ENCODE measurements at regions not wholly inside any gene's neighbourhood (a gene's known extent, or its start where the extent isn't known, plus 50 kb on each side); places are given as distances from the start of the nearest gene placed in this dataset.
"Not testable (repeated sequence)": the region's sequence is repeated elsewhere in the genome, so short reads cannot be mapped to it uniquely, and the experiment has no call there.

DNA sequence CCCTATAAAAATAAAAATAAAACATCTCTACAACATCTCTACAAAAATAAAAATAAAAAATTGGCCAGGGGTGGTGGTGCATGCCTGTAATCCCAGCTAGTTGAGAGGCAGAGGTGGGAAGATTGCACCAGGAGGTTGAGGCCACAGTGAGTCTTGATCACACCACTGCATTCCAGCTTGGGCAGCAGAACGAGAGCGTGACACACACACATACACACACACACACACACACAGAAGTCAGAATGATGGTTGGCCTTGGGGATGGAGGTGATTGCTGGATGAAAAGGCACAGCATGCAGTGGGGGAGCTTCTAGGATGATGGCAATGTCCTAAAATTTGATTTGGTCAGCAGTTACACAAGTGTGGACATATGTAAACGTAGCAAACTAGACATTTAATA is 69.7 kb upstream of the SOD1 start:
- no peak for ATAC-seq
- Mint-ChIP-seq H3K36me3 (no peaks in the 10 kb centered on the region), H3K4me3 (no peak overlapping the region), H3K4me1 (0 out of 2 replicates have a peak, but pooled peaks cover 3% of the 10 kb centered on the region), H3K27me3 (ENCODE audit: low read depth) (no peaks in the 10 kb centered on the region), H3K9me3 (no peaks in the 10 kb centered on the region), H3K27ac (no peak overlapping the region)
- ChIA-PET CTCF (interaction anchor here (1.2 kb wide), 1 partner anchor 132 kb away, joined by 3 read pairs; no protein-coding TSS in a partner anchor), POLR2A (no interaction called here)
- TF ChIP-seq TP53 (CRISPR knock-in tag; IDR thresholded peaks at IDR 0.05) (no peak), SMAD3 (CRISPR knock-in tag; IDR thresholded peaks at IDR 0.05; ENCODE audit: borderline replicate concordance) (no peak), NR2C2 (CRISPR knock-in tag; IDR thresholded peaks at IDR 0.05) (no peak), ESRRA (CRISPR knock-in tag; IDR thresholded peaks at IDR 0.05; ENCODE audit: borderline replicate concordance) (no peak), ZNF423 (CRISPR knock-in tag; IDR thresholded peaks at IDR 0.05) (no peak), EMX1 (CRISPR knock-in tag; IDR thresholded peaks at IDR 0.05) (no peak), TCF7 (CRISPR knock-in tag; IDR thresholded peaks at IDR 0.05; ENCODE audit: low read depth) (no peak)
- no peak for DNase-seq (ENCODE audit: low spot score)

DNA sequence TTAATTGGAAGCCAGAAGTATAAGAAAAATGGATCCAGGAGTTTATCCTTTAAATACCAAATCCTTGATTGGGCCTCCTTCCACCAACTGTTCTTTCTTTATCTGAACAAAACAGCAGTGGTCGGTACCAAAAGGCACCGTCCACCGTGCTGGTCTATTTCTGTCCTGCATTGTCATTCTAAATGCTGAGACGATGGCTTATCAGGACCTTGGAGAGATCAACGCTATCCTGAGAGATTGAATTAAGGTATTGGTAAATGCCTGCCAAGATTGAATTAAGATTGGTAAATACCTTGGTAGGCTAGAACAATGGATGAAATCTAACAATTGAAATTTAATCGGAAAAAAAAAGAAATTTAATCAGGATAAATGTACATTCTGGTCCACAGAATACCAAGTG is 73.4 kb upstream of the SOD1 start:
- Mint-ChIP-seq H3K4me3 (no peak overlapping the region), H3K27me3 (ENCODE audit: low read depth) (no peaks in the 10 kb centered on the region), H3K27ac (no peak overlapping the region), H3K9me3 (no peaks in the 10 kb centered on the region), H3K4me1 (0 out of 2 replicates have a peak, but pooled peaks cover 12% of the 10 kb centered on the region), H3K36me3 (no peaks in the 10 kb centered on the region)
- ChIA-PET POLR2A (no interaction called here), CTCF (no interaction called here)
- TF ChIP-seq TCF7 (CRISPR knock-in tag; IDR thresholded peaks at IDR 0.05; ENCODE audit: low read depth) (no peak), KAT7 (CRISPR knock-in tag; IDR thresholded peaks at IDR 0.05; ENCODE audit: borderline replicate concordance) (no peak), RELA (CRISPR knock-in tag; IDR thresholded peaks at IDR 0.05; ENCODE audit: borderline replicate concordance) (no peak)
- TF ChIP-seq, protein P1, sequence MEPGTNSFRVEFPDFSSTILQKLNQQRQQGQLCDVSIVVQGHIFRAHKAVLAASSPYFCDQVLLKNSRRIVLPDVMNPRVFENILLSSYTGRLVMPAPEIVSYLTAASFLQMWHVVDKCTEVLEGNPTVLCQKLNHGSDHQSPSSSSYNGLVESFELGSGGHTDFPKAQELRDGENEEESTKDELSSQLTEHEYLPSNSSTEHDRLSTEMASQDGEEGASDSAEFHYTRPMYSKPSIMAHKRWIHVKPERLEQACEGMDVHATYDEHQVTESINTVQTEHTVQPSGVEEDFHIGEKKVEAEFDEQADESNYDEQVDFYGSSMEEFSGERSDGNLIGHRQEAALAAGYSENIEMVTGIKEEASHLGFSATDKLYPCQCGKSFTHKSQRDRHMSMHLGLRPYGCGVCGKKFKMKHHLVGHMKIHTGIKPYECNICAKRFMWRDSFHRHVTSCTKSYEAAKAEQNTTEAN (CRISPR knock-in tag; IDR thresholded peaks at IDR 0.05): no peak
- TF ChIP-seq, protein P2, sequence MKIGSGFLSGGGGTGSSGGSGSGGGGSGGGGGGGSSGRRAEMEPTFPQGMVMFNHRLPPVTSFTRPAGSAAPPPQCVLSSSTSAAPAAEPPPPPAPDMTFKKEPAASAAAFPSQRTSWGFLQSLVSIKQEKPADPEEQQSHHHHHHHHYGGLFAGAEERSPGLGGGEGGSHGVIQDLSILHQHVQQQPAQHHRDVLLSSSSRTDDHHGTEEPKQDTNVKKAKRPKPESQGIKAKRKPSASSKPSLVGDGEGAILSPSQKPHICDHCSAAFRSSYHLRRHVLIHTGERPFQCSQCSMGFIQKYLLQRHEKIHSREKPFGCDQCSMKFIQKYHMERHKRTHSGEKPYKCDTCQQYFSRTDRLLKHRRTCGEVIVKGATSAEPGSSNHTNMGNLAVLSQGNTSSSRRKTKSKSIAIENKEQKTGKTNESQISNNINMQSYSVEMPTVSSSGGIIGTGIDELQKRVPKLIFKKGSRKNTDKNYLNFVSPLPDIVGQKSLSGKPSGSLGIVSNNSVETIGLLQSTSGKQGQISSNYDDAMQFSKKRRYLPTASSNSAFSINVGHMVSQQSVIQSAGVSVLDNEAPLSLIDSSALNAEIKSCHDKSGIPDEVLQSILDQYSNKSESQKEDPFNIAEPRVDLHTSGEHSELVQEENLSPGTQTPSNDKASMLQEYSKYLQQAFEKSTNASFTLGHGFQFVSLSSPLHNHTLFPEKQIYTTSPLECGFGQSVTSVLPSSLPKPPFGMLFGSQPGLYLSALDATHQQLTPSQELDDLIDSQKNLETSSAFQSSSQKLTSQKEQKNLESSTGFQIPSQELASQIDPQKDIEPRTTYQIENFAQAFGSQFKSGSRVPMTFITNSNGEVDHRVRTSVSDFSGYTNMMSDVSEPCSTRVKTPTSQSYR (CRISPR knock-in tag; IDR thresholded peaks at IDR 0.05): no peak
- ATAC-seq (no peak; the same call in 1 of the 2 replicates), DNase-seq (ENCODE audit: low spot score) (no peak)

DNA sequence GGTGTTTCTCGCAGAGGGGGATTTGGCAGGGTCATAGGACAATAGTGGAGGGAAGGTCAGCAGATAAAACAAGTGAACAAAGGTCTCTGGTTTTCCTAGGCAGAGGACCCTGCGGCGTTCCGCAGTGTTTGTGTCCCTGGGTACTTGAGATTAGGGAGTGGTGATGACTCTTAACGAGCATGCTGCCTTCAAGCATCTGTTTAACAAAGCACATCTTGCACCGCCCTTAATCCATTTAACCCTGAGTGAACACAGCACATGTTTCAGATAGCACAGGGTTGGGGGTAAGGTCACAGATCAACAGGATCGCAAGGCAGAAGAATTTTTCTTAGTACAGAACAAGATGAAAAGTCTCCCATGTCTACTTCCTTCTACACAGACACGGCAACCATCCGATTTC is 75.6 kb upstream of the SOD1 start:
- CTCF ChIA-PET: interaction anchor here (4.0 kb wide), 1 partner anchor 126 kb away, joined by 37 read pairs; no protein-coding TSS in a partner anchor

DNA sequence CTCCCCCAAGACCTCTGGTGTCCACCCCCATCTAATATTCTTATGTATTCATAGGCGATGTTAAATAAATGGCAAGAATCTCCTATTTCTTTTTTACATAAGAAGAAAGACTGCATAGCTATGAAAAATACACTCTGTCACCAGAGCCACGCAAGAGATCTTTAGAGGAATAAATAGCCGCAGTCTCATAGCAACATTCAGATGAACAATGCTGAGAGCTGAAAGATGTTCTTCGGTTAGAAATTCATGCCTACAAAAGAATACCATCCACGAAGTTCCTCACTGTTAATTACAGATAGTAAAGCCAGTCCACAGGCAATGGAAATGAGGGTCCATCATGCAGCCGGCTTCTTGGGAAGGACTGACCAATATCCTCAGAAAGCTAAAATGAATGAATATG is 76.0 kb upstream of the SOD1 start:
- no peak for TF ChIP-seq FOXJ3 (CRISPR knock-in tag; IDR thresholded peaks at IDR 0.05; ENCODE audit: borderline replicate concordance)
- TF ChIP-seq, protein P3, sequence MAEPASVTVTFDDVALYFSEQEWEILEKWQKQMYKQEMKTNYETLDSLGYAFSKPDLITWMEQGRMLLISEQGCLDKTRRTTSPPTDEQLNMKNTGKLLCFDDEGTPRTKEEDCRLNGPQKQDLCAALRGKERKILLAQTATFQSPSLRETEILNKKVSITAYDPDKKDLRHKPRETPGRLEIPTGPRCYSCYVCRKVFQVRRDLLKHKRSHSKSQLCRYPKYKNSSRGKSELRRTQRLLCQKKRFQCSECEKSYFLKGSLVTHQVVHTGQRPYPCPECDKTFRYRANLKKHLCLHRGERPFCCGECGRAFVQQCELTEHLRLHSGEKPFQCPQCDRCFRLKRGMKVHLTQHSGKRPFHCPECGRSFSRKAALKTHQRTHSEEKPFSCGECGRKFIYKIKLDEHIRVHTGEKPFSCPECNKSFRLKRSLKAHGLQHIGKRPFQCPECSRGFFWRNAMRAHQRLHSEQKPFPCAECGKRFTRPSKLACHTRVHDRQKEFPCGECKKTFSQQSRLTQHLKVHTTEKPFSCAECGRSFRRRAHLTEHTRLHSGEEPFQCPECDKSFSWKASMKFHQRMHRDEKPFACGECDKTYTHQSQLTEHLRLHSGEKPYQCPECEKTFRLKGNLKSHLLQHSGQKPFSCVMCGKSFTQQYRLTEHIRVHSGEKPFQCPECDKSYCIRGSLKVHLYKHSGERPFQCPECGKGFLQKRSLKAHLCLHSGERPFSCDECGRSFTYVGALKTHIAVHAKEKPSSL (CRISPR knock-in tag; conservative IDR thresholded peaks at IDR 0.05): no peak
- TF ChIP-seq SP1 (CRISPR knock-in tag; conservative IDR thresholded peaks at IDR 0.05): no peak
- no peak for TF ChIP-seq TCF7 (CRISPR knock-in tag; IDR thresholded peaks at IDR 0.05; ENCODE audit: low read depth)
- H3K27ac Mint-ChIP-seq: no peak overlapping the region
- H3K36me3 Mint-ChIP-seq: no peaks in the 10 kb centered on the region
- 0 out of 2 replicates have a peak, but pooled peaks cover 8% of the 10 kb centered on the region for H3K4me1 Mint-ChIP-seq
- CTCF ChIA-PET: interaction anchor here (4.0 kb wide), 1 partner anchor 125 kb away, joined by 37 read pairs; no protein-coding TSS in a partner anchor
- DNase-seq (ENCODE audit: low spot score) (no peak), ATAC-seq (no peak)
- H3K9me3 Mint-ChIP-seq: no peaks in the 10 kb centered on the region
- POLR2A ChIA-PET: no interaction called here
- no peak overlapping the region for H3K4me3 Mint-ChIP-seq
- H3K27me3 Mint-ChIP-seq (ENCODE audit: low read depth): no peaks in the 10 kb centered on the region

More for the DNA sequence above, 75.6 kb upstream of the SOD1 start:
- H3K36me3 Mint-ChIP-seq; H3K4me3 Mint-ChIP-seq; POLR2A ChIA-PET; H3K27ac Mint-ChIP-seq; H3K9me3 Mint-ChIP-seq; H3K4me1 Mint-ChIP-seq; ATAC-seq; DNase-seq (ENCODE audit: low spot score); H3K27me3 Mint-ChIP-seq (ENCODE audit: low read depth): not testable (repeated sequence)

All from WTC11 (cell line).